ENCODE measurements at regions not wholly inside any gene's neighbourhood (a gene's known extent, or its start where the extent isn't known, plus 50 kb on each side); places are given as distances from the start of the nearest gene placed in this dataset.

DNA sequence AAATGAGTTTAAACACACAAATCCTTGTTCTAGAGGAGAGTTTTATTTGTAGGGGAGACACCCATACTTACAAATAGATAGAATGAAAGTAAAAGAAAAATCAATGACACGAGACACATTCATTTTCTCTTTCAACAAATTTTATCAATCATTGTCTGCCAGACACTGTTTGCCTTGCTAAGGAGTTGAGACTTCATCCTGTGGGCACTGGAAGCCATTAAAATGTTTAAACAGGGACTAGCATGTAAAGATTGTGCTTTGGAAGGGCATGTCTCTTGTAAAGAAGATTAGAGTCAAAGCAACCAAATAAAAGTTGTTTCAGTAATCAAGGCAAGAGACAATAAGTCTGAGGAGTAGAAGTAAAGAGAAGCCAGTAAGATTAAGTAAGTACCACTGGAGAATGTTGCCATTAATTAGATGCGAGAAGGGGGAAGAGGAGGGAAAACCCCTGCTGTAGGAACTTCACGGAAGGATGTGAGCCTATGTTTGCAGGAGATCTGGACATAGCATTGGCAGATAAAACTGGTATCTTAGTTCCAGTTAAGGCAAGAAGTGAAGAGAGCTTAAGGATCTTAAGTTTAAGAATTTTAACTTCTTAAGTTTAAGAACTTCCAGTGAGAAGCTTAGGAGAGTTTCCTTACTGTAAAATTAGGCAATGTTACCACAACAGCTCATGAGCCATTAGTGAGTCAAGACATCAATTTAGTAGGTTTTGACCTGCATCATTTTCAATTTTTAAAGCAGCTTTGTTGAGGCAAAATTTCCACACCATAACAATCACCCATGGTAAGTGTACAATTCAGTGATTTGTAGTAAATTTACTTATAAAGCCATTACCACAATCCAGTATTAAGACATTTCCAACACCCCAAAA, 117.0 kb upstream of the UST start:
- TF ChIP-seq CTCF (IDR thresholded peaks at IDR 0.05) (no peak), POLR2A (IDR thresholded peaks at IDR 0.05) (no peak)
